ENCODE measurements at regions not wholly inside any gene's neighbourhood (a gene's known extent, or its start where the extent isn't known, plus 50 kb on each side); places are given as distances from the start of the nearest gene placed in this dataset.
"Not testable (repeated sequence)": the region's sequence is repeated elsewhere in the genome, so short reads cannot be mapped to it uniquely, and the experiment has no call there.

GRCh38 chr1:43090157-43090556 lies 81.9 kb downstream of the EBNA1BP2 start:
- H3K9me3 ChIP-seq; H3K36me3 ChIP-seq; H3K4me3 ChIP-seq; H3K27me3 ChIP-seq; H3K4me1 ChIP-seq; H3K27ac ChIP-seq; ATAC-seq; intact Hi-C loops (cut with DNase I; ENCODE audit: low total_unique reads); DNase-seq: not testable (repeated sequence)
- in situ Hi-C loops (cut with MboI; ENCODE audit: low sequenced_read_pairs in 4 of 4): loop anchor here in 1 of 4 donors (25.0 kb wide), 1 partner anchor 503 kb away; no protein-coding TSS in a partner anchor

DNA sequence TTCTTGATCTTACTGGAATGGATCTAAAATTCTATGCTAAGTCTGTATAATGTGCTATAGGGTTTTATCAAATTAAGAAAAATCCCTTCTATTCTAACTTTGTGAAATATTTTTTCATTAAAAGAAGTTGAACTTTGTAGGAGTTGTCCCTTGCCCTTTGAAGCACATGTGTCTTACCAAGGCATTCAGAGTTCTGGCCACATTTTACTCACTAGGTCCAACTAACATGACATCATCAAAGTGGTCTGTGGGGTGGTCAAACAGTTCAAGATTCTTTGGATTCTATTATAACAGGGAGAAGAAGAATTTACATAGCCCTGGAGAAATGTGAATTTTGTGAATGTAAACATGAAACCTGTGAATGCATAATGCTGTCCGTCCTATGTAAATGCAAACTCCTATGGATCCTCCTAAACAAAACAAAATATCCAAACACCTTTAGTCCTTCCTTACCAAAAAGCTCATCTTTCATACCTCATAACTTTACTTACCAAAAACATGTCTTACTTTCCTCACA lies 88.7 kb downstream of the EBNA1BP2 start:
- in situ Hi-C loops (cut with MboI; ENCODE audit: low sequenced_read_pairs in 4 of 4): loop anchor here in 2 of 4 donors (5.0 to 25.0 kb wide), 2 partner anchors 176 to 496 kb away; no protein-coding TSS in a partner anchor

GRCh38 chr1:43082740-43083139 lies 89.3 kb downstream of the EBNA1BP2 start:
- TF ChIP-seq, protein P1, sequence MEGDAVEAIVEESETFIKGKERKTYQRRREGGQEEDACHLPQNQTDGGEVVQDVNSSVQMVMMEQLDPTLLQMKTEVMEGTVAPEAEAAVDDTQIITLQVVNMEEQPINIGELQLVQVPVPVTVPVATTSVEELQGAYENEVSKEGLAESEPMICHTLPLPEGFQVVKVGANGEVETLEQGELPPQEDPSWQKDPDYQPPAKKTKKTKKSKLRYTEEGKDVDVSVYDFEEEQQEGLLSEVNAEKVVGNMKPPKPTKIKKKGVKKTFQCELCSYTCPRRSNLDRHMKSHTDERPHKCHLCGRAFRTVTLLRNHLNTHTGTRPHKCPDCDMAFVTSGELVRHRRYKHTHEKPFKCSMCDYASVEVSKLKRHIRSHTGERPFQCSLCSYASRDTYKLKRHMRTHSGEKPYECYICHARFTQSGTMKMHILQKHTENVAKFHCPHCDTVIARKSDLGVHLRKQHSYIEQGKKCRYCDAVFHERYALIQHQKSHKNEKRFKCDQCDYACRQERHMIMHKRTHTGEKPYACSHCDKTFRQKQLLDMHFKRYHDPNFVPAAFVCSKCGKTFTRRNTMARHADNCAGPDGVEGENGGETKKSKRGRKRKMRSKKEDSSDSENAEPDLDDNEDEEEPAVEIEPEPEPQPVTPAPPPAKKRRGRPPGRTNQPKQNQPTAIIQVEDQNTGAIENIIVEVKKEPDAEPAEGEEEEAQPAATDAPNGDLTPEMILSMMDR (IDR thresholded peaks at IDR 0.05 in 4 of 5, conservative IDR thresholded peaks at IDR 0.05 in 1 of 5): no peak
- no peak for TF ChIP-seq POLR2A (IDR thresholded peaks at IDR 0.05)
- no peaks in the 10 kb centered on the region for H3K36me3 ChIP-seq
- in situ Hi-C loops (cut with MboI; ENCODE audit: low sequenced_read_pairs in 4 of 4) (loop anchor here in 2 of 4 donors (5.0 to 25.0 kb wide), 2 partner anchors 175 to 495 kb away; no protein-coding TSS in a partner anchor), intact Hi-C loops (cut with DNase I; ENCODE audit: low total_unique reads) (no loop called here)
- no peaks in the 10 kb centered on the region for H3K4me1 ChIP-seq
- H3K4me3 ChIP-seq: no peak overlapping the region
- DNase-seq: no peak
- no peak for ATAC-seq
- H3K9me3 ChIP-seq: no peaks in the 10 kb centered on the region
- H3K27ac ChIP-seq: no peak overlapping the region
- H3K27me3 ChIP-seq: no peaks in the 10 kb centered on the region

More for the DNA sequence above, 88.7 kb downstream of the EBNA1BP2 start:
- H3K36me3 ChIP-seq: no peaks in the 10 kb centered on the region
- no peak overlapping the region for H3K4me3 ChIP-seq
- ATAC-seq (no peak), DNase-seq (no peak)
- intact Hi-C loops (cut with DNase I; ENCODE audit: low total_unique reads): no loop called here
- H3K27ac ChIP-seq: no peak overlapping the region
- no peaks in the 10 kb centered on the region for H3K4me1 ChIP-seq
- TF ChIP-seq POLR2A (IDR thresholded peaks at IDR 0.05): no peak
- TF ChIP-seq, protein P1 (IDR thresholded peaks at IDR 0.05 in 4 of 5, conservative IDR thresholded peaks at IDR 0.05 in 1 of 5): no peak
- no peaks in the 10 kb centered on the region for H3K9me3 ChIP-seq
- H3K27me3 ChIP-seq: no peaks in the 10 kb centered on the region

DNA sequence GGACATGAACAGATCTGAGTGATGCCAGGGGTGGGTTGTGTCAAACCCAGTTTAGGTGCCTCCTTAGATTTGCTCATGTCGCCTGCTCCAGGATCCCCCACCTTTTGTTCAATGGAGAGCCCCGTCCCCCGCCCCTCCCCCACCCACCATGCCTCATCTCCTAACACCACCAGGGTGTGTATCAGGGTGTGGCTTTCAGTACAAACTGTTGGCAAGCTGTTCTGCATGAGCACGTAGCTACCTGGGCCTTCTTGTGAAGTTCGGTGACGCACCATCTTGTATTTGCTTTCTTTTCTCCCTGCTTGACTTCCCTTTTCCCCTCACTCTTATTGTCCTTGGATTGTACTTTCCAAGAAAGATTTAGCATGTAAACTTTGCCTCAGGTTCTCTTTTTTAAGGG lies 94.8 kb downstream of the EBNA1BP2 start:
- no peak overlapping the region for H3K4me3 ChIP-seq
- ATAC-seq (no peak), DNase-seq (no peak)
- in situ Hi-C loops (cut with MboI; ENCODE audit: low sequenced_read_pairs in 4 of 4): loop anchor here (5.0 to 25.0 kb wide), 4 partner anchors 165 to 502 kb away; no protein-coding TSS in a partner anchor
- H3K9me3 ChIP-seq: no peaks in the 10 kb centered on the region
- no peaks in the 10 kb centered on the region for H3K27me3 ChIP-seq
- intact Hi-C loops (cut with DNase I; ENCODE audit: low total_unique reads): loop anchor here (10.0 kb wide), 1 partner anchor 932 kb away; no protein-coding TSS in a partner anchor
- H3K4me1 ChIP-seq: no peaks in the 10 kb centered on the region
- no peak for TF ChIP-seq POLR2A (IDR thresholded peaks at IDR 0.05)
- TF ChIP-seq, protein P1 (IDR thresholded peaks at IDR 0.05 in 4 of 5, conservative IDR thresholded peaks at IDR 0.05 in 1 of 5): no peak
- H3K27ac ChIP-seq: no peak overlapping the region
- no peaks in the 10 kb centered on the region for H3K36me3 ChIP-seq

GRCh38 chr1:43074709-43075108 lies 97.4 kb downstream of the EBNA1BP2 start:
- Histone ChIP-seq H3K27ac (no peak overlapping the region), H3K4me1 (no peaks in the 10 kb centered on the region), H3K9me3 (no peaks in the 10 kb centered on the region), H3K4me3 (no peak overlapping the region), H3K27me3 (no peaks in the 10 kb centered on the region), H3K36me3 (no peaks in the 10 kb centered on the region)
- ATAC-seq (no peak), DNase-seq (no peak)
- TF ChIP-seq, protein P1 (IDR thresholded peaks at IDR 0.05 in 4 of 5, conservative IDR thresholded peaks at IDR 0.05 in 1 of 5): no peak
- TF ChIP-seq POLR2A (IDR thresholded peaks at IDR 0.05): no peak
- intact Hi-C loops (cut with DNase I; ENCODE audit: low total_unique reads) (loop anchor here (10.0 kb wide), 1 partner anchor 930 kb away; no protein-coding TSS in a partner anchor), in situ Hi-C loops (cut with MboI; ENCODE audit: low sequenced_read_pairs in 4 of 4) (loop anchor here (5.0 to 25.0 kb wide), 8 partner anchors 162 to 937 kb away; partner anchors contain the start of genes TMEM269 (in 2 of the 4), C1orf50 (in 1 of the 4) and P3H1 (in 1 of the 4))

Measured in gastrocnemius medialis (tissue), 4 donors.